HG03045 (cell line): ENCODE measurements at regions not wholly inside any gene's neighbourhood (a gene's known extent, or its start where the extent isn't known, plus 50 kb on each side); places are given as distances from the start of the nearest gene placed in this dataset.

Experiments
- ATAC-seq: cut with Tn5 transposase; IDR thresholded peaks from one replicate; pipeline ENCODE4 v1.9.1; 2021; ENCODE audit warnings: mild to moderate bottlenecking, moderate library complexity; ENCODE audit not compliant: unreplicated experiment

- ATAC-seq, result no peak
These were observed 53.5 kb upstream of the CCDC54 start for GRCh38 chr3:107323723-107324122.

GRCh38 chr3:107325446-107325845 lies 51.8 kb upstream of the CCDC54 start:
- no peak for ATAC-seq
